HEK293T (cell line): ENCODE measurements at regions not wholly inside any gene's neighbourhood (a gene's known extent, or its start where the extent isn't known, plus 50 kb on each side); places are given as distances from the start of the nearest gene placed in this dataset.

ENCODE experiments used
- CTCF ChIA-PET: fragments of 350-600 bp; formaldehyde crosslinking; extraction: SDS; loops from one replicate; lab custom pipeline; 2021; ENCODE audit warnings: antibody characterized with exemption, inconsistent platforms; lab: Yijun Ruan, JAX
- POLR2A ChIA-PET: fragments of 350-600 bp; formaldehyde crosslinking; extraction: SDS; loops from one replicate; lab custom pipeline; 2020; ENCODE audit warnings: antibody characterized with exemption, inconsistent platforms; lab: Yijun Ruan, JAX
- DNase-seq: peaks from one replicate; pipeline ENCODE4 v3.0.0; 2012; ENCODE audit warnings: mixed read lengths; ENCODE audit errors: extremely low spot score
- ARNT ChIP-seq: fragments of 450-650 bp; IDR thresholded peaks from 2 replicates; pipeline ENCODE4 v1.6.1; 2017; ENCODE audit warnings: mild to moderate bottlenecking
- BHLHE40 ChIP-seq: fragments of 450-650 bp; IDR thresholded peaks from 2 replicates; pipeline ENCODE4 v1.6.1; 2016; ENCODE audit warnings: mild to moderate bottlenecking, moderate library complexity, borderline replicate concordance
- CTBP1 ChIP-seq: fragments of 450-650 bp; IDR thresholded peaks from 2 replicates; pipeline ENCODE4 v1.6.1; 2016; ENCODE audit warnings: borderline replicate concordance
- ELF4 ChIP-seq: fragments of 450-650 bp; IDR thresholded peaks from 2 replicates; pipeline ENCODE4 v1.6.1; 2017; ENCODE audit warnings: antibody characterized with exemption
- FOXA1 ChIP-seq: fragments of 450-650 bp; IDR thresholded peaks from 2 replicates; pipeline ENCODE4 v1.6.1; 2016; ENCODE audit warnings: mild to moderate bottlenecking
- FOXK2 ChIP-seq: fragments of 450-650 bp; IDR thresholded peaks from 2 replicates; pipeline ENCODE4 v1.6.1; 2016; ENCODE audit warnings: mild to moderate bottlenecking
- FOXM1 ChIP-seq: fragments of 450-650 bp; IDR thresholded peaks from 2 replicates; pipeline ENCODE4 v1.6.1; 2017; ENCODE audit warnings: mild to moderate bottlenecking, borderline replicate concordance
- HDGF ChIP-seq: fragments of 450-650 bp; IDR thresholded peaks from 2 replicates; pipeline ENCODE4 v1.6.1; 2017; ENCODE audit warnings: antibody characterized with exemption, borderline replicate concordance
- L3MBTL2 ChIP-seq: fragments of 450-650 bp; conservative IDR thresholded peaks from 2 replicates; pipeline ENCODE4 v1.6.1; 2016; ENCODE audit warnings: mild to moderate bottlenecking
- LEF1 ChIP-seq: fragments of 450-650 bp; IDR thresholded peaks from 2 replicates; pipeline ENCODE4 v1.6.1; 2017; ENCODE audit warnings: mild to moderate bottlenecking, borderline replicate concordance
- NFRKB ChIP-seq: fragments of 450-650 bp; IDR thresholded peaks from 2 replicates; pipeline ENCODE4 v1.6.1; 2016; ENCODE audit warnings: mild to moderate bottlenecking, moderate library complexity
- PKNOX1 ChIP-seq: fragments of 450-650 bp; IDR thresholded peaks from 2 replicates; pipeline ENCODE4 v1.6.1; 2016
- SP1 ChIP-seq: fragments of 450-650 bp; IDR thresholded peaks from 2 replicates; pipeline ENCODE4 v1.6.1; 2017
- SUZ12 ChIP-seq: fragments of 450-650 bp; IDR thresholded peaks from 2 replicates; pipeline ENCODE4 v1.6.1; 2016; ENCODE audit warnings: mild to moderate bottlenecking
- TARDBP ChIP-seq: fragments of 450-650 bp; IDR thresholded peaks from 2 replicates; pipeline ENCODE4 v1.6.1; 2016
- ZNF384 ChIP-seq: fragments of 450-650 bp; IDR thresholded peaks from 2 replicates; pipeline ENCODE4 v1.6.1; 2016

GRCh38 chr5:89267788-89268187 lies 384.8 kb upstream of the MEF2C start:
- no peak for DNase-seq
- TF ChIP-seq HDGF (no peak), BHLHE40 (no peak), FOXM1 (no peak), ARNT (no peak)
- POLR2A ChIA-PET: no interaction called here
- CTCF ChIA-PET: no interaction called here

- TF ChIP-seq BHLHE40 (no peak), NFRKB (no peak), ZNF384 (no peak), SUZ12 (no peak), FOXM1 (no peak), SP1 (no peak), HDGF (no peak), L3MBTL2 (no peak), ELF4 (no peak), ARNT (no peak), FOXK2 (no peak), FOXA1 (no peak), CTBP1 (no peak), PKNOX1 (no peak)
- ChIA-PET CTCF (no interaction called here), POLR2A (no interaction called here)
- DNase-seq: no peak
Measured at GRCh38 chr5:89265511-89266179, 382.7 kb upstream of the MEF2C start.

GRCh38 chr5:89263846-89264245 lies 380.9 kb upstream of the MEF2C start:
- ChIA-PET CTCF (no interaction called here), POLR2A (no interaction called here)
- TF ChIP-seq SP1: no peak
- no peak for TF ChIP-seq PKNOX1
- no peak for TF ChIP-seq L3MBTL2
- no peak for TF ChIP-seq ARNT
- no peak for TF ChIP-seq NFRKB
- no peak for TF ChIP-seq CTBP1
- TF ChIP-seq FOXM1: no peak
- TF ChIP-seq HDGF: no peak
- TF ChIP-seq BHLHE40: no peak
- no peak for TF ChIP-seq LEF1
- no peak for TF ChIP-seq ELF4
- TF ChIP-seq FOXK2: no peak
- no peak for TF ChIP-seq SUZ12
- DNase-seq: no peak

GRCh38 chr5:89262030-89262429 lies 379.0 kb upstream of the MEF2C start:
- no peak for DNase-seq
- ChIA-PET POLR2A (no interaction called here), CTCF (no interaction called here)
- no peak for TF ChIP-seq BHLHE40
- TF ChIP-seq NFRKB: no peak
- no peak for TF ChIP-seq L3MBTL2
- no peak for TF ChIP-seq LEF1
- TF ChIP-seq SUZ12: no peak
- TF ChIP-seq HDGF: no peak
- no peak for TF ChIP-seq FOXA1

- POLR2A ChIA-PET: no interaction called here
- no peak for DNase-seq
- TF ChIP-seq FOXA1: no peak
- no peak for TF ChIP-seq TARDBP
- no peak for TF ChIP-seq ZNF384
- TF ChIP-seq ARNT: no peak
- no peak for TF ChIP-seq L3MBTL2
- CTCF ChIA-PET: no interaction called here
Measured at GRCh38 chr5:89260254-89260653, 377.3 kb upstream of the MEF2C start.

GRCh38 chr5:89255845-89256463 lies 373.0 kb upstream of the MEF2C start:
- TF ChIP-seq FOXK2 (no peak), NFRKB (no peak), TARDBP (no peak), CTBP1 (no peak), ZNF384 (no peak), FOXM1 (no peak), LEF1 (no peak)
- ChIA-PET CTCF (no interaction called here), POLR2A (no interaction called here)
- peak; percentile 20 for DNase-seq

GRCh38 chr5:89253666-89254352 lies 370.8 kb upstream of the MEF2C start:
- DNase-seq: no peak
- TF ChIP-seq FOXM1: no peak
- TF ChIP-seq ZNF384: no peak
- TF ChIP-seq NFRKB: no peak
- TF ChIP-seq TARDBP: no peak
- ChIA-PET POLR2A (no interaction called here), CTCF (no interaction called here)
